Esophagus (tissue), 2 donors: ENCODE measurements at regions not wholly inside any gene's neighbourhood (a gene's known extent, or its start where the extent isn't known, plus 50 kb on each side); places are given as distances from the start of the nearest gene placed in this dataset.
"Not testable (repeated sequence)": the region's sequence is repeated elsewhere in the genome, so short reads cannot be mapped to it uniquely, and the experiment has no call there.

Source experiments
- H3K27ac ChIP-seq, 2 donors: one replicate each; pipeline ENCODE4 v1.5.1; 2013; ENCODE audit warnings: low read depth in 2 of 2, mild to moderate bottlenecking in 2 of 2, inconsistent platforms in 1 of 2, low read length in 1 of 2, moderate library complexity in 1 of 2
- H3K27me3 ChIP-seq, 2 donors: one replicate each; pipeline ENCODE4 v1.6.1; 2013; ENCODE audit warnings: low read length in 2 of 2, control low read depth in 1 of 2, mild to moderate bottlenecking in 1 of 2; ENCODE audit not compliant: insufficient read depth in 2 of 2, control insufficient read depth in 1 of 2
- H3K36me3 ChIP-seq, 2 donors: one replicate each; pipeline ENCODE4 v1.6.1; 2013; ENCODE audit warnings: low read length in 1 of 2; ENCODE audit not compliant: control insufficient read depth in 2 of 2, insufficient read depth in 2 of 2
- H3K4me1 ChIP-seq, 2 donors: one replicate each; pipeline ENCODE4 v1.6.1; 2013; ENCODE audit warnings: low read length in 1 of 2; ENCODE audit not compliant: control insufficient read depth in 2 of 2, insufficient read depth in 2 of 2
- H3K4me3 ChIP-seq, 2 donors: one replicate each; pipeline ENCODE4 v1.5.1; 2013; ENCODE audit warnings: low read length in 2 of 2, mild to moderate bottlenecking in 2 of 2, low read depth in 1 of 2, moderate library complexity in 1 of 2
- H3K9me3 ChIP-seq, 2 donors: one replicate each; pipeline ENCODE4 v1.6.1; 2013; ENCODE audit warnings: mild to moderate bottlenecking in 2 of 2, low read depth in 1 of 2, low read length in 1 of 2, moderate library complexity in 1 of 2; ENCODE audit not compliant: control insufficient read depth in 2 of 2, insufficient read depth in 1 of 2
- WGBS, 2 donors: extraction: QIAGEN DNeasy Blood & Tissue Kit; methylation state at CpG; one replicate each; pipeline ENCODE4 v1.1.7; 2013; 5-methylcytosine and 5-hydroxymethylcytosine counted together
- donor health status: healthy with polysubstance abuse.
- donor health status: Bipolar disorder and iron deficiency.

DNA sequence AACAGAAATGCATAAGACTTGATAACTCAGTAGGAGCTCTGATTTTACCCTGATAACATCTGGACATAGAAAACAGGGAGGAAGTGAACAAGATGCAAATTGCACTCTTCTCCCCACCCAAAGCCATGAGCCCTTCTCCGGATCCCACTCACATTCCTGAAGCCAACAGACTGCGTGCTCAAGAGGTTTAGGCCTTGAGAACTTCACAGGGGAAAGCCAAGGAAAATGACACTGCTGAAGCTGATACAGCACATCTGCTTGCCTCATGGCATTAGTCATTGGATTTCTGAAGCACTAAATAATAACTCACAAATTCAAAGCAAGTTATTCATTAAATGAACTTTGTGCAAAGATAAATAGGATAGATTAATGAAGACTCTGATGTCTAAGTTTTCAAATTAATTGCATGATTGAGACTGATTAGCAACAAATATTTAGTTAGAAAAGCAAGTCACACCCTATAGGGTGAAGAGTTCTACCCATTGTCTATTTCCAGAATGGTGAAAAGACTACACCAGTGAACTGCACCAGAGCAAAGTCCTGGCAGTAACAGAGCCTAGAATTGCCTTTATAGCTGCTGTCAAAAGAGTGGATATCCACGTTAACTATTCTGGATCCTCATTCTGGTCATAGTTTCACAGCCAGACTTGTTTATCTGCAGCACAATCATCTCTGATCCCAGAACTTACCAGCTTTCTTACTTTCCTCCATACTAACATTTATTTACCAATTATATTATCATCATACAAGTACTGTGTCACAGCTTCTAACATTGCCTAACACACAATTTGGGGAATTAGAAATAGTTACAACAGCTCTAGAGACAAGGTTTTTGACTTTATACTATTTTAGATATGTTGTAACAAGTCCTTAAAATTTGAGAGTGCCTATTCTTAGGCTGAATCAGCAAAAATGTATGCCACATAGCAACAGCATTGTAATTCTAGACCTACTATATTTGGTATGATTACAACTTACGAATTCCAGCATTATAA lies 432.1 kb upstream of the RGMB start:
- no peaks in the 10 kb centered on the region for H3K27me3 ChIP-seq
- H3K4me3 ChIP-seq: no peak overlapping the region
- H3K27ac ChIP-seq: no peak overlapping the region
- H3K9me3 ChIP-seq: peaks cover 0 to 4% of the 10 kb centered on the region in 2 donors
- no peaks in the 10 kb centered on the region for H3K36me3 ChIP-seq
- WGBS, 2 donors: 50 to 55% methylated on average over 4 of the region's 4 CpGs
- no peaks in the 10 kb centered on the region for H3K4me1 ChIP-seq

- 91 to 95% methylated on average over 17 to 22 of the region's 22 CpGs for WGBS, 2 donors
- not testable (repeated sequence) for H3K9me3 ChIP-seq, H3K36me3 ChIP-seq, H3K27ac ChIP-seq, H3K4me3 ChIP-seq, H3K27me3 ChIP-seq, H3K4me1 ChIP-seq
Measured at GRCh38 chr5:98342958-98343660, 430.4 kb upstream of the RGMB start.

GRCh38 chr5:98349251-98349989 lies 424.0 kb upstream of the RGMB start:
- H3K27me3 ChIP-seq: no peaks in the 10 kb centered on the region
- WGBS, 2 donors: 84 to 86% methylated on average over 6 of the region's 6 CpGs
- H3K4me1 ChIP-seq: no peaks in the 10 kb centered on the region
- H3K36me3 ChIP-seq: no peaks in the 10 kb centered on the region
- H3K4me3 ChIP-seq: no peak overlapping the region
- no peak overlapping the region for H3K27ac ChIP-seq
- H3K9me3 ChIP-seq: no peaks in the 10 kb centered on the region

DNA sequence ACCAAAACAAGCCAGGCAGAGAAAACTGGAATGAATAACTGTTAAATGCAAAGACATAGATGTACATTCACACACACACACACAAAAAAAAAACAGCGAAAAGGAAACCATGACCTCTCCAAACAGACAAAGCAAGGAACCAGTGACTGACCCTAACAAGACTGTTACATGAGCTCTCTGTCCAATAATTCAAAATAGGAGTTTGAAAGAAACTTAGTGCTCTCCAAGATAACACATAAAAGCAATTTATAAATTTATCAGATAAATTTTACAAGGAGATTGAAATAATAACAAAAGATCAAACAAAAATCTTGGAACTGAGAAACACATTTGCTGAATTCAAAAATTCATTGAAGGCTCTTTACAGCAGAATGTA lies 423.5 kb upstream of the RGMB start:
- Histone ChIP-seq H3K27ac (no peak overlapping the region), H3K27me3 (no peaks in the 10 kb centered on the region), H3K4me3 (no peak overlapping the region), H3K9me3 (no peaks in the 10 kb centered on the region), H3K4me1 (no peaks in the 10 kb centered on the region), H3K36me3 (no peaks in the 10 kb centered on the region)
- WGBS, 2 donors: 88 to 93% methylated on average over 1 of the region's 1 CpG

- H3K27me3 ChIP-seq: no peaks in the 10 kb centered on the region
- H3K36me3 ChIP-seq: no peaks in the 10 kb centered on the region
- H3K4me3 ChIP-seq: no peak overlapping the region
- no peak overlapping the region for H3K27ac ChIP-seq
- no peaks in the 10 kb centered on the region for H3K4me1 ChIP-seq
- no peaks in the 10 kb centered on the region for H3K9me3 ChIP-seq
- WGBS, 2 donors: 81 to 83% methylated on average over 2 of the region's 2 CpGs
Measured at GRCh38 chr5:98354922-98355321, 418.5 kb upstream of the RGMB start.

DNA sequence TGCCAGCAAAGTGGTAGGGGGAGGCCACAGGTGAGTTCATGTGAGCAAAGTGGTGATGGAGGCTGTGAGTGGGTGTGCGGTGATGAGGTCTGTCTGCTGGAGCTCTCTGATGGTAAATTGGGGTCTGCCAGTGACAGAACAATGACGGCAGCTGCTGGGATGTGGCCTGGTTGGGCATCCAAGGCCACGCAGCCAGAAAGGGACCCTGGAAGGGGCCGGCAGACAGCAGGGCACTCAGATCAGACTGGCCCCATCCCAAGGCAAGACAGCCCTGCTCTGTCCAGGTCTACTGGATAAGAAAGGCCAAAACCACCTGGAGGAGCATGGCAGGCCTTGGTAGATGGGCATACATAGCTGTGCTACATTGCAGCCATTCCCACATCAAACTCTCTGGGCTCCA lies 412.9 kb upstream of the RGMB start:
- Histone ChIP-seq H3K9me3 (peaks cover 0 to 6% of the 10 kb centered on the region in 2 donors), H3K27me3 (no peaks in the 10 kb centered on the region), H3K27ac (no peak overlapping the region), H3K36me3 (no peaks in the 10 kb centered on the region), H3K4me1 (no peaks in the 10 kb centered on the region), H3K4me3 (no peak overlapping the region)
- 96 to 98% methylated on average over 4 of the region's 4 CpGs for WGBS, 2 donors

GRCh38 chr5:98363157-98363556 lies 410.3 kb upstream of the RGMB start:
- 71 to 81% methylated on average over 5 of the region's 5 CpGs for whole genome bisulfite sequencing, 2 donors
- Histone ChIP-seq H3K27ac (no peak overlapping the region), H3K4me1 (no peaks in the 10 kb centered on the region), H3K9me3 (peaks cover 0 to 6% of the 10 kb centered on the region in 2 donors), H3K36me3 (no peaks in the 10 kb centered on the region), H3K4me3 (no peak overlapping the region), H3K27me3 (no peaks in the 10 kb centered on the region)

DNA sequence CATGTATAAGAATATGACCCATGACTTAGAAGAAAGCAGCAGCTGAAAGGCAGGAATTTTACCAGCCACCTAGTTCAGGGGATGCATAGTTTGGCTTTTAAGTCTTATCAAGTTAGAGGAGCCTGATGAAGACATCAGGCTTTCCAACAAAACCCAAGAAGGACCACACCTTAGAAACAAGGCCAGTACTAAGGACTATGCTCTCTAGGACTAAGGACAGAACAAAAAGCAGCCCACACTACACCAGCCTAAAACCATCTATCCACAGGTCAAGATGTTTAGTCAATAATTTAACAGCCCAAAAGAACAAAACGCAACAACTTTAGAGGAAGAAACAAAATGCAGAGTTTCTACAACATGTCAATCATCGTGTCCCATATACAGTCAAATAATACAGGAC lies 408.9 kb upstream of the RGMB start:
- Histone ChIP-seq H3K4me1 (no peaks in the 10 kb centered on the region), H3K9me3 (peaks cover 0 to 6% of the 10 kb centered on the region in 2 donors), H3K36me3 (no peaks in the 10 kb centered on the region), H3K4me3 (no peak overlapping the region), H3K27me3 (no peaks in the 10 kb centered on the region), H3K27ac (no peak overlapping the region)
- 68 to 79% methylated on average over 2 of the region's 2 CpGs for WGBS, 2 donors

- H3K4me3 ChIP-seq: no peak overlapping the region
- H3K4me1 ChIP-seq: no peaks in the 10 kb centered on the region
- H3K9me3 ChIP-seq: peaks cover 0 to 5% of the 10 kb centered on the region in 2 donors
- H3K27me3 ChIP-seq: no peaks in the 10 kb centered on the region
- H3K27ac ChIP-seq: no peak overlapping the region
- H3K36me3 ChIP-seq: no peaks in the 10 kb centered on the region
- WGBS, 2 donors: 55 to 60% methylated on average over 2 of the region's 2 CpGs
Measured at GRCh38 chr5:98365126-98365525, 408.3 kb upstream of the RGMB start.
